ENCODE measurements at regions not wholly inside any gene's neighbourhood (a gene's known extent, or its start where the extent isn't known, plus 50 kb on each side); places are given as distances from the start of the nearest gene placed in this dataset.

DNA sequence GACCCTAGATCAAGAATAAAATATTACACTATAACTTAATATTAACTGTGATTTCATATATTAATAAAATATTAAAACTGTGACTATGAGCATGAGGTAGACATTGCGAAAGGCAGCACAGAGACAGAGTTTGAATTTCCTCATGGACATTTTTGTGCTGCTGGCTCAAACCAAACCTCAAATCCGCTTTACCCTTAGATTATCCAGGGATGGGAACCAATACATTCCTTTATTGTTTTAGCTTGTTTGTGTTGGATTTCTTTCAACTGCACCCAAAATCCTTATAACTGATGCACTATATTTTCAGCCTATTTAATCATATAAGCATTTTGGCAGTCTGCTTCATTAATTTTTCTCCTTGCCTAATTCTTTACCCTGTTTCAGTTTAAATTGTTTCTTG is 436.7 kb downstream of the ATP23 start:
- no peak overlapping the region for H3K4me3 ChIP-seq (replicated peaks; ENCODE audit: low read depth, low read length)
- TF ChIP-seq, protein P1, sequence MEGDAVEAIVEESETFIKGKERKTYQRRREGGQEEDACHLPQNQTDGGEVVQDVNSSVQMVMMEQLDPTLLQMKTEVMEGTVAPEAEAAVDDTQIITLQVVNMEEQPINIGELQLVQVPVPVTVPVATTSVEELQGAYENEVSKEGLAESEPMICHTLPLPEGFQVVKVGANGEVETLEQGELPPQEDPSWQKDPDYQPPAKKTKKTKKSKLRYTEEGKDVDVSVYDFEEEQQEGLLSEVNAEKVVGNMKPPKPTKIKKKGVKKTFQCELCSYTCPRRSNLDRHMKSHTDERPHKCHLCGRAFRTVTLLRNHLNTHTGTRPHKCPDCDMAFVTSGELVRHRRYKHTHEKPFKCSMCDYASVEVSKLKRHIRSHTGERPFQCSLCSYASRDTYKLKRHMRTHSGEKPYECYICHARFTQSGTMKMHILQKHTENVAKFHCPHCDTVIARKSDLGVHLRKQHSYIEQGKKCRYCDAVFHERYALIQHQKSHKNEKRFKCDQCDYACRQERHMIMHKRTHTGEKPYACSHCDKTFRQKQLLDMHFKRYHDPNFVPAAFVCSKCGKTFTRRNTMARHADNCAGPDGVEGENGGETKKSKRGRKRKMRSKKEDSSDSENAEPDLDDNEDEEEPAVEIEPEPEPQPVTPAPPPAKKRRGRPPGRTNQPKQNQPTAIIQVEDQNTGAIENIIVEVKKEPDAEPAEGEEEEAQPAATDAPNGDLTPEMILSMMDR (IDR thresholded peaks at IDR 0.05; ENCODE audit: low read length, missing control alignments): no peak
- DNase-seq (ENCODE audit: low read depth): peak; percentile 70

DNA sequence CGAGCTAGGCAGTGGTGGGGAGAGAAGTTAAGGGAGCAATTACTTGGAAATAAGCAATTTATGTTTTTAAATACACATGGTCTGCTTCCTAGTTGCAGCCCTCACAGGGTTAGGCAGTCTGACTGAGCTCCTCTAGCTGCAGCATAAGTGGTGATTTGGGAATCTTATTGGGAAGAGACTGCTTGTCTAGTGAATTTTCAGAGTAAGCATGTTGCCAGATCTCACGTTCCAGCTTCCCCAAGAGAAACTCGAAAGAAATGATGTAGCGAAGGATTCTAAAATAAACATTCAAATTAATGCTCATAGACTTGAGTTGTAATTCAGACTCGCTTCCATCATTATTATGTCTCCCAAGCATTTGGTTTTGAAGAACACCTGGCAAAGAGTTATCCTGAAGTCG is 440.2 kb downstream of the ATP23 start:
- TF ChIP-seq, protein P1 (IDR thresholded peaks at IDR 0.05; ENCODE audit: low read length, missing control alignments): no peak
- no peak for DNase-seq (ENCODE audit: low read depth)
- H3K4me3 ChIP-seq (replicated peaks; ENCODE audit: low read depth, low read length): no peak overlapping the region

DNA sequence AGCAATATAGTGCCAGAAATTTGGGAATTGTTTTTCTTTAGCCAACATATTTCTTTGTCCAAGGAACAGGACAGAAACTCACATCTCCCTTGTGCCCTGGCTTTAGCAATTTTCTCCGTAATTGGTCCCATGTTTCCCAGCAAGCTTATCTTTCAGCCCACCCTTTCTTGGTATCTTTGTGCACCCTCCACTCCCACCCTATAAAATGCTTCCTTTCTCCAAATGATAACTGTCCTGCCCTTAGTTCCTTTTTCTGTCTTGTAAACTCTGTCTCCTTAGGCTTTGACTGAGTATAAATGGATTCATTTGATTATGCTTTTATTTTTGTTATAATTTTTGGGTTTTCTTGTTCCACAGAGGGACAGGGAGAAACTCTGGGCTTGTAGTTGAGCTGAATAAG is 442.8 kb downstream of the ATP23 start:
- no peak for DNase-seq (ENCODE audit: low read depth)
- TF ChIP-seq, protein P1 (IDR thresholded peaks at IDR 0.05; ENCODE audit: low read length, missing control alignments): no peak

DNA sequence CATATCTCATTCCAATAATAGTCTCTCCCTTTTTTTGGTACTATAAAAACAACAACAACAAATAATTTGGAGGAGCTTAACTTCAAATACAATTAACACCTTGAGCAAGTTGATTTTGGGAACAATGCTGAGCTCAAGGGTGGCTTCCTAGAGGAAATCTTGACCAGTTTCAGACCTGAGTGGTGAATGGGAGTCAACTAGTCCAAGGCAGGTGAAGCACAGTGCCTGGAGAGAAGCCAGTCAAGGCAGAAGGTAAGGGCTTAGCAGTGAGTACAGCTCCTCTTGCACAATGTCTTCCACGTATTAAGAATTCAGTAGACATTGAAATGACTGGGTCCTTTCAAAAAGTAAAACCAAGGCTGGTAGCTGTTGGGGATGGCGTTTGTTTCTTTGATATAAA is 444.8 kb downstream of the ATP23 start:
- H3K4me3 ChIP-seq (replicated peaks; ENCODE audit: low read depth, low read length): no peak overlapping the region
- DNase-seq (ENCODE audit: low read depth): no peak
- TF ChIP-seq, protein P1 (IDR thresholded peaks at IDR 0.05; ENCODE audit: low read length, missing control alignments): no peak

More for the DNA sequence above, 442.8 kb downstream of the ATP23 start:
- no peak overlapping the region for H3K4me3 ChIP-seq (replicated peaks; ENCODE audit: low read depth, low read length)

DNA sequence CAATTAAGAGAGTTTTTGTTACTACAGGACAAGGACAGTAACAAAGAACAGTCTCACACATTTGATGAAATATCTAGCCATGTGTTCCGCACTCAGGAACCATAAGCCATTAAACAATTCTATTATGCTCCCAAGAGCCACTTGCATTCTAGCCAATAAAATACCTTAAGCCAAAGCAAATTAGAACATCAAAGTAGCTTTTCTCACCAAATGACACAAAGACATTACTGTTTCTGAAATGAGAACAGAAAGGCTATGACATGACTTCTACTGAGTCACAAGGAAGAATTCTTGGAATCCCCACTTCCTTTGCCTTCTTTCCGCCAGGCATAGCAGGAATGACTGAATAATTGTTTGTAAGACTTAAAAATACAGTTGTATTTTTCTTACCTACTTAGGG is 445.8 kb downstream of the ATP23 start:
- peak; percentile 44 for DNase-seq (ENCODE audit: low read depth)
- TF ChIP-seq, protein P1 (IDR thresholded peaks at IDR 0.05; ENCODE audit: low read length, missing control alignments): no peak
- H3K4me3 ChIP-seq (replicated peaks; ENCODE audit: low read depth, low read length): no peak overlapping the region

DNA sequence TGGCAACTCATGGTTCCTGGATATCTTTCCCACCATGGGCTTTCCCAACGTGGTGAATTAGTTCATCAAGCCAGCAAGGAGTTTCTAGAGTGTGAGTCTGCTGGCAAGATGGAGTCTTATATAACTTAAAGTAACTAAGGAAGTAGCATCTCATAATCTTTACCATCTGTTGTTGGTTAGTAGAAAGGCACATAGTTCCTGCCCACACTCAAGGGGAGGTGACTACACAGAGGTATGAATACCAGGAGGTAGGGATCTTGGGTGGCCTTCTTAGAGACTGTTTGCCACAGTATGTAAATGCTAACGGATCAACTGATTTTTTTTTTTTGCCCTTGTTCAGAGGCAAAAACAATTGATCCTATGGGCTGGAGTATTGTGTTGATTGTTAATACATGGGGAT is 446.9 kb downstream of the ATP23 start:
- DNase-seq (ENCODE audit: low read depth): no peak
- TF ChIP-seq, protein P1 (IDR thresholded peaks at IDR 0.05; ENCODE audit: low read length, missing control alignments): no peak
- H3K4me3 ChIP-seq (replicated peaks; ENCODE audit: low read depth, low read length): no peak overlapping the region

DNA sequence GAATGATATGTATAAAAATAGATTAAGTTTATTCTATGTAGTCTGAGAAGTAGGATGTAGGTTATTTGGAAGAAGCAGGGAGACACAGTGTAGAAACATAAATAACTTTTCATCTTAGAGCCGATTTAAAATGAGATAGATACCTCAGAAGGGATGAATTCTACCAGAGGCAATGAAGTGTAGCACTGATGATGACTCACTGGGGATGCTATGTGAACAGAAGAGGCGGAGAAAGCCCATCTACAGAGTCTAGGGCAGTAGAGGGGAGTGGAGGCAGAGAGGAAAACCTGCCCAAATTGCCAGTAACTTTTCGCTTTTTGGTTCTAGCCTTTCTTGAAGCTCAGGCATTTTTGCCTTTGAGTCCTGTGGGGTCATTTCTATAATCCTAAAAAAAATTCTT is 451.8 kb downstream of the ATP23 start:
- TF ChIP-seq, protein P1 (IDR thresholded peaks at IDR 0.05; ENCODE audit: low read length, missing control alignments): no peak
- no peak for DNase-seq (ENCODE audit: low read depth)
- H3K4me3 ChIP-seq (replicated peaks; ENCODE audit: low read depth, low read length): no peak overlapping the region

Data from fibroblast of pulmonary artery (primary cell).